HFF-Myc (cell line): ENCODE measurements at regions not wholly inside any gene's neighbourhood (a gene's known extent, or its start where the extent isn't known, plus 50 kb on each side); places are given as distances from the start of the nearest gene placed in this dataset.
A peak's percentile ranks its signal among the peaks of the same experiment; 100 is the strongest.

Experiments used
- DNase-seq: peaks from one replicate; pipeline ENCODE4 v3.0.0-alpha.2; 2011; ENCODE audit warnings: low read depth; ENCODE audit errors: extremely low read depth
- H3K4me3 ChIP-seq: replicated peaks from 2 replicates; pipeline ENCODE4 v1.5.1; 2011; ENCODE audit warnings: low read depth, mild to moderate bottlenecking, control low read depth, low read length
- CTCF ChIP-seq: IDR thresholded peaks from 2 replicates; pipeline ENCODE4 v1.5.1; 2012; ENCODE audit warnings: mild to moderate bottlenecking, low read depth, low read length, control low read depth; ENCODE audit errors: missing control alignments

GRCh38 chr15:36172955-36173354, 406.5 kb upstream of the CDIN1 start:
- no peak overlapping the region for H3K4me3 ChIP-seq
- TF ChIP-seq CTCF, result no peak
- no peak for DNase-seq

- no peak for TF ChIP-seq CTCF
- DNase-seq, result no peak
- no peak overlapping the region for H3K4me3 ChIP-seq
These were observed 404.2 kb upstream of the CDIN1 start for GRCh38 chr15:36175186-36175740.

GRCh38 chr15:36175741-36176291, 403.6 kb upstream of the CDIN1 start:
- no peak for DNase-seq
- H3K4me3 ChIP-seq, result no peak overlapping the region
- no peak for TF ChIP-seq CTCF

GRCh38 chr15:36177590-36178302, 401.7 kb upstream of the CDIN1 start:
- peak; percentile 90 for DNase-seq
- H3K4me3 ChIP-seq, result no peak overlapping the region
- no peak for TF ChIP-seq CTCF

- H3K4me3 ChIP-seq, result no peak overlapping the region
- DNase-seq, result no peak
- no peak for TF ChIP-seq CTCF
These were observed 401.2 kb upstream of the CDIN1 start for GRCh38 chr15:36178303-36178633.

GRCh38 chr15:36183201-36183600, 396.2 kb upstream of the CDIN1 start:
- no peak for DNase-seq
- no peak for TF ChIP-seq CTCF

More at GRCh38 chr15:36183201-36183600, 396.2 kb upstream of the CDIN1 start:
- H3K4me3 ChIP-seq, result no peak overlapping the region
